Neural cell (in vitro differentiated cells): ENCODE measurements at regions not wholly inside any gene's neighbourhood (a gene's known extent, or its start where the extent isn't known, plus 50 kb on each side); places are given as distances from the start of the nearest gene placed in this dataset.

ENCODE experiments used
- H2AFZ ChIP-seq: fragments of 200-600, 300-800 bp; sonication (generic), shearing (Covaris generic); 2 replicates; pipeline ENCODE4 v1.6.0; 2014; ENCODE audit warnings: low read depth, mild to moderate bottlenecking, antibody characterized with exemption, low read length, moderate library complexity
- H3F3A ChIP-seq: fragments of 200-600 bp; shearing (Covaris generic); 2 replicates; pipeline ENCODE4 v1.6.1; 2016; ENCODE audit warnings: mild to moderate bottlenecking, moderate library complexity, mixed read lengths, antibody characterized with exemption, low read length; ENCODE audit not compliant: insufficient read depth, poor library complexity, severe bottlenecking
- H3K27ac ChIP-seq: fragments of 200-600, 300-800 bp; sonication (generic), shearing (Covaris generic); 2 replicates; pipeline ENCODE4 v1.5.1; 2014; ENCODE audit warnings: mild to moderate bottlenecking, low read length, moderate library complexity
- H3K27me3 ChIP-seq: fragments of 300-800, 200-600 bp; sonication (generic), shearing (Covaris generic); 2 replicates; pipeline ENCODE4 v1.6.0; 2014; ENCODE audit warnings: mild to moderate bottlenecking, low read depth, low read length, moderate library complexity; ENCODE audit not compliant: insufficient read depth
- H3K36me3 ChIP-seq: fragments of 300-800, 200-600 bp; sonication (generic), shearing (Covaris generic); 2 replicates; pipeline ENCODE4 v1.5.1; 2014; ENCODE audit warnings: mild to moderate bottlenecking, antibody characterized with exemption, low read length, moderate library complexity; ENCODE audit not compliant: insufficient read depth
- H3K4me2 ChIP-seq: fragments of 300-800, 200-600 bp; sonication (generic), shearing (Covaris generic); 2 replicates; pipeline ENCODE4 v1.6.0; 2014; ENCODE audit warnings: mild to moderate bottlenecking, low read length
- H3K4me3 ChIP-seq: fragments of 300-800, 200-600 bp; sonication (generic), shearing (Covaris generic); 2 replicates; pipeline ENCODE4 v1.5.1; 2014; ENCODE audit warnings: mild to moderate bottlenecking, low read length, moderate library complexity
- H3K79me2 ChIP-seq: fragments of 200-600 bp; shearing (Covaris generic); replicated peaks from 2 replicates; pipeline ENCODE4 v1.6.0; 2014; ENCODE audit warnings: mild to moderate bottlenecking, low read length, moderate library complexity; ENCODE audit not compliant: insufficient read depth
- H3K9ac ChIP-seq: fragments of 300-800, 200-600 bp; sonication (generic), shearing (Covaris generic); 2 replicates; pipeline ENCODE4 v1.6.1; 2016; ENCODE audit warnings: mild to moderate bottlenecking, low read length, mixed read lengths
- H3K9me2 ChIP-seq: fragments of 200-600 bp; shearing (Covaris generic); 2 replicates; pipeline ENCODE4 v1.6.1; 2016; ENCODE audit warnings: mild to moderate bottlenecking, low read length, mixed read lengths; ENCODE audit not compliant: insufficient read depth
- H3K9me3 ChIP-seq: fragments of 200-600, 300-800 bp; sonication (generic), shearing (Covaris generic); 2 replicates; pipeline ENCODE4 v1.6.1; 2016; ENCODE audit warnings: mild to moderate bottlenecking, mixed run types, low read length, moderate library complexity, mixed read lengths
- H4K20me1 ChIP-seq: fragments of 200-600 bp; shearing (Covaris generic); 2 replicates; pipeline ENCODE4 v1.6.1; 2016; ENCODE audit warnings: mild to moderate bottlenecking, mixed run types; ENCODE audit not compliant: insufficient read depth
- CTCF ChIP-seq: fragments of 450-650 bp; IDR thresholded peaks from 2 replicates; pipeline ENCODE4 v1.5.1; 2014; ENCODE audit warnings: antibody characterized with exemption, mild to moderate bottlenecking, moderate library complexity; ENCODE audit not compliant: poor library complexity, severe bottlenecking
- EP300 ChIP-seq: fragments of 450-650 bp; conservative IDR thresholded peaks from 2 replicates; pipeline ENCODE4 v1.6.1; 2014; ENCODE audit warnings: antibody characterized with exemption, mild to moderate bottlenecking, moderate library complexity; ENCODE audit not compliant: poor library complexity, severe bottlenecking
- EZH2 ChIP-seq: fragments of 200-600, 300-800 bp; shearing (Covaris generic), sonication (generic); IDR thresholded peaks from 2 replicates; pipeline ENCODE4 v1.6.1; 2014; ENCODE audit warnings: antibody characterized with exemption, low read length, borderline replicate concordance, mild to moderate bottlenecking; ENCODE audit not compliant: insufficient read depth, poor library complexity, severe bottlenecking
- MXI1 ChIP-seq: fragments of 450-650 bp; conservative IDR thresholded peaks from 2 replicates; pipeline ENCODE4 v1.6.1; 2014; ENCODE audit warnings: antibody characterized with exemption, mild to moderate bottlenecking; ENCODE audit not compliant: poor library complexity, severe bottlenecking
- POLR2AphosphoS5 ChIP-seq: IDR thresholded peaks from 2 replicates; pipeline ENCODE4 v1.6.1; 2012
- RAD21 ChIP-seq: fragments of 450-650 bp; conservative IDR thresholded peaks from 2 replicates; pipeline ENCODE4 v1.6.1; 2014; ENCODE audit warnings: antibody characterized with exemption, mild to moderate bottlenecking, moderate library complexity
- REST ChIP-seq: IDR thresholded peaks from 2 replicates; pipeline ENCODE4 v1.6.1; 2012; ENCODE audit warnings: borderline replicate concordance
- SMC3 ChIP-seq: fragments of 450-650 bp; conservative IDR thresholded peaks from 2 replicates; pipeline ENCODE4 v1.6.1; 2014; ENCODE audit warnings: antibody characterized with exemption, mild to moderate bottlenecking, moderate library complexity; ENCODE audit not compliant: poor library complexity
- TAF1 ChIP-seq: IDR thresholded peaks from 2 replicates; pipeline ENCODE4 v1.6.1; 2012; ENCODE audit warnings: low read depth

GRCh38 chr2:150591496-150592285 lies 104.2 kb upstream of the RND3 start:
- Histone ChIP-seq H3K79me2 (no peaks in the 10 kb centered on the region), H3K9me2 (no peaks in the 10 kb centered on the region), H3K27ac (no peak overlapping the region), H3K9me3 (no peaks in the 10 kb centered on the region), H3K27me3 (no peaks in the 10 kb centered on the region), H3K4me3 (no peak overlapping the region), H2AFZ (no peak overlapping the region), H3F3A (no peaks in the 10 kb centered on the region), H4K20me1 (no peaks in the 10 kb centered on the region), H3K36me3 (no peaks in the 10 kb centered on the region), H3K9ac (no peak overlapping the region), H3K4me2 (no peak overlapping the region)
- TF ChIP-seq CTCF (no peak), RAD21 (no peak), TAF1 (no peak), POLR2AphosphoS5 (no peak), SMC3 (no peak), EP300 (no peak), MXI1 (no peak), REST (no peak), EZH2 (no peak)

GRCh38 chr2:150589681-150590080 lies 102.2 kb upstream of the RND3 start:
- no peak overlapping the region for H2AFZ ChIP-seq
- no peaks in the 10 kb centered on the region for H4K20me1 ChIP-seq
- no peak overlapping the region for H3K4me2 ChIP-seq
- TF ChIP-seq MXI1 (no peak), CTCF (no peak), EZH2 (no peak), RAD21 (no peak), POLR2AphosphoS5 (no peak), SMC3 (no peak), EP300 (no peak), REST (no peak)
- no peaks in the 10 kb centered on the region for H3K9me2 ChIP-seq
- H3K27ac ChIP-seq: no peak overlapping the region
- no peak overlapping the region for H3K9ac ChIP-seq
- no peak overlapping the region for H3K4me3 ChIP-seq
- H3F3A ChIP-seq: no peaks in the 10 kb centered on the region
- no peaks in the 10 kb centered on the region for H3K27me3 ChIP-seq
- H3K36me3 ChIP-seq: no peaks in the 10 kb centered on the region
- H3K79me2 ChIP-seq: no peaks in the 10 kb centered on the region
- no peaks in the 10 kb centered on the region for H3K9me3 ChIP-seq
